Small intestine (tissue), 7 donors: ENCODE measurements at regions not wholly inside any gene's neighbourhood (a gene's known extent, or its start where the extent isn't known, plus 50 kb on each side); places are given as distances from the start of the nearest gene placed in this dataset.

Source experiments
- DNase-seq, 2 donors: peaks; one replicate each; pipeline versions ENCODE4 v3.0.0 to v3.0.0-alpha.2; 2013
- FAIRE-seq: peaks from 2 replicates; lab custom pipeline; 2012; peaks lifted over from hg19 to GRCh38; lab: Jason Lieb, UNC
- H3K27ac ChIP-seq, 3 donors: one replicate each; pipeline ENCODE4 v1.5.1; 2013; ENCODE audit warnings: low read length in 2 of 3, mild to moderate bottlenecking in 2 of 3, control low read depth in 1 of 3, inconsistent platforms in 1 of 3, low read depth in 1 of 3, moderate library complexity in 1 of 3
- H3K27me3 ChIP-seq, 3 donors: one replicate each; pipeline ENCODE4 v1.6.1; 2013; ENCODE audit warnings: low read length in 3 of 3, inconsistent platforms in 1 of 3; ENCODE audit not compliant: control insufficient read depth in 3 of 3, insufficient read depth in 3 of 3
- H3K36me3 ChIP-seq, 3 donors: one replicate each; pipeline ENCODE4 v1.6.1; 2013; ENCODE audit warnings: low read length in 3 of 3, inconsistent platforms in 1 of 3, low read depth in 1 of 3, mild to moderate bottlenecking in 1 of 3, moderate library complexity in 1 of 3; ENCODE audit not compliant: control insufficient read depth in 3 of 3, insufficient read depth in 2 of 3
- H3K4me1 ChIP-seq, 3 donors: one replicate each; pipeline ENCODE4 v1.6.1; 2013; ENCODE audit warnings: low read length in 2 of 3, inconsistent platforms in 1 of 3, low read depth in 1 of 3, mild to moderate bottlenecking in 1 of 3, moderate library complexity in 1 of 3; ENCODE audit not compliant: control insufficient read depth in 3 of 3, insufficient read depth in 2 of 3
- H3K4me3 ChIP-seq, 3 donors: one replicate each; pipeline ENCODE4 v1.5.1; 2013; ENCODE audit warnings: low read length in 3 of 3, control low read depth in 1 of 3, inconsistent platforms in 1 of 3, low read depth in 1 of 3, mild to moderate bottlenecking in 1 of 3, moderate library complexity in 1 of 3
- H3K9me3 ChIP-seq, 2 donors: one replicate each; pipeline ENCODE4 v1.6.1; 2013; ENCODE audit warnings: low read depth in 1 of 2, low read length in 1 of 2; ENCODE audit not compliant: control insufficient read depth in 2 of 2, insufficient read depth in 1 of 2
- WGBS, 3 donors: extraction: QIAGEN DNeasy Blood & Tissue Kit; methylation state at CpG; one replicate each; pipeline ENCODE4 v1.1.7; 2013; 5-methylcytosine and 5-hydroxymethylcytosine counted together
- donor health status: healthy with polysubstance abuse.
- donor health status: control.
- donor health status: control.
- donor health status: Bipolar disorder and iron deficiency.
- donor health status: healthy.

- Histone ChIP-seq H3K27me3 (no peaks in the 10 kb centered on the region), H3K36me3 (no peaks in the 10 kb centered on the region), H3K4me1 (no peaks in the 10 kb centered on the region), H3K27ac (no peak overlapping the region), H3K9me3 (no peaks in the 10 kb centered on the region), H3K4me3 (no peak overlapping the region)
- DNase-seq (no peak), FAIRE-seq (no peak)
- WGBS, 3 donors = 65 to 85% (median 67%) methylated on average over 3 of the region's 3 CpGs
Observed at GRCh38 chr13:53136554-53137215, 108.1 kb downstream of the OLFM4 start.

DNA sequence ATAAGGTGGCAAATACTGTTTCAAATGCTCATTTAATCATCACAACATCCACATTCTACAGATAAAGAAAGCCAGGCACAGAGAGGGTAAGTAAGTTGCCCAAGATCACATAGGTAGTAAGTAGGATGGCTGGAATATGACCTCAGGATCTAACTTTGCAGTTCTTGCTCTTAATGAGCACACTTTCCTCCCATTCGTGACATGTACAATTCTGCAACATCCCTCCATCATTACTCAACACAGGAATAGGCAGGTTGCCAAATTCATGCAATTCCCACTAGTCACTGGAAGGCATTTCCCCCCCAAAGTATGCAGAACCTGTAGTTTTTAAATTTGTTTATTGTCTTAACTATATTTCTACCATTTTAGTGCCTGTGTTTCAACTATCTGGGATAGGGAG is 109.2 kb downstream of the OLFM4 start:
- Histone ChIP-seq H3K36me3 (no peaks in the 10 kb centered on the region), H3K27me3 (no peaks in the 10 kb centered on the region), H3K4me3 (no peak overlapping the region), H3K4me1 (no peaks in the 10 kb centered on the region), H3K9me3 (no peaks in the 10 kb centered on the region), H3K27ac (no peak overlapping the region)
- DNase-seq (no peak), FAIRE-seq (no peak)
- 51 to 71% (median 63%) methylated on average over 1 of the region's 1 CpG for WGBS, 3 donors

GRCh38 chr13:53138376-53139036 is 109.9 kb downstream of the OLFM4 start:
- DNase-seq (no peak), FAIRE-seq (no peak)
- no peaks in the 10 kb centered on the region for H3K9me3 ChIP-seq
- H3K4me1 ChIP-seq = no peaks in the 10 kb centered on the region
- H3K27me3 ChIP-seq = no peaks in the 10 kb centered on the region
- 71 to 78% (median 78%) methylated on average over 14 of the region's 14 CpGs for WGBS, 3 donors
- H3K36me3 ChIP-seq = no peaks in the 10 kb centered on the region
- no peak overlapping the region for H3K4me3 ChIP-seq
- H3K27ac ChIP-seq = no peak overlapping the region

GRCh38 chr13:53141336-53141735 is 112.7 kb downstream of the OLFM4 start:
- WGBS, 3 donors = 68 to 78% (median 75%) methylated on average over 3 of the region's 3 CpGs
- no peak for FAIRE-seq
- Histone ChIP-seq H3K9me3 (no peaks in the 10 kb centered on the region), H3K4me3 (no peak overlapping the region), H3K27ac (no peak overlapping the region), H3K4me1 (no peaks in the 10 kb centered on the region), H3K36me3 (no peaks in the 10 kb centered on the region), H3K27me3 (no peaks in the 10 kb centered on the region)
- no peak for DNase-seq

- FAIRE-seq (no peak), DNase-seq (no peak)
- H3K9me3 ChIP-seq = no peaks in the 10 kb centered on the region
- no peaks in the 10 kb centered on the region for H3K36me3 ChIP-seq
- no peaks in the 10 kb centered on the region for H3K4me1 ChIP-seq
- no peaks in the 10 kb centered on the region for H3K27me3 ChIP-seq
- no peak overlapping the region for H3K4me3 ChIP-seq
- WGBS, 3 donors = 75 to 80% (median 75%) methylated on average over 5 of the region's 5 CpGs
- H3K27ac ChIP-seq = no peak overlapping the region
Observed at GRCh38 chr13:53142306-53142705, 113.7 kb downstream of the OLFM4 start.

DNA sequence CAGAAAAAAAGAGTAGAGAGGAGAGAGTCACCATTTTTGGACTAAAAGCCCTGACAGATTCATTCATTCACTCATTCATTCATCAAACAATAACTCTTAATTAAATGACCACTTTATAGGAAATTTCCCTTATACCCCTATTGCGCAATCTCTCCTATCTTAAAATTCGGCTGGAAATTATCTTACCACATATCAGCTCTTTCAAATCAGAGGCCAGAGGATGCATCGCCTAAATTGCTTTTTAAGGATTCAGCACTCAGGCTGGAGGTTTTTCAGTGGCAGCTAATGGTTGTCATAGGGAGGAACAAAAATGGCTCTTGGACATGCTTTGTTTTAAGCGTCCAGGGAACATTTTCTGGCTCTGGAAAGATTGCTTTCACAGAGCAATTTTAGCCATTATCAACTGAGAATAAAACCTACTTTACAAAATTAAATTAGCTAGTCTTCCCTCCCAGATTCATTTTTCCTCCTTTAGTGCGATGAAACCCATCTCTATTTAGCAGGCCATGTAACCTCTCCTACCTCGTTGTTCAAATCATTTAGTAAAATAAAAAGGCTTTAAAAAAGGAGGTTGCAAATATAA is 115.2 kb downstream of the OLFM4 start:
- Histone ChIP-seq H3K27me3 (no peaks in the 10 kb centered on the region), H3K27ac (no peak overlapping the region), H3K9me3 (no peaks in the 10 kb centered on the region), H3K4me1 (no peaks in the 10 kb centered on the region), H3K36me3 (no peaks in the 10 kb centered on the region), H3K4me3 (no peak overlapping the region)
- WGBS, 3 donors = 73 to 77% (median 76%) methylated on average over 6 of the region's 6 CpGs
- DNase-seq (no peak), FAIRE-seq (no peak)

DNA sequence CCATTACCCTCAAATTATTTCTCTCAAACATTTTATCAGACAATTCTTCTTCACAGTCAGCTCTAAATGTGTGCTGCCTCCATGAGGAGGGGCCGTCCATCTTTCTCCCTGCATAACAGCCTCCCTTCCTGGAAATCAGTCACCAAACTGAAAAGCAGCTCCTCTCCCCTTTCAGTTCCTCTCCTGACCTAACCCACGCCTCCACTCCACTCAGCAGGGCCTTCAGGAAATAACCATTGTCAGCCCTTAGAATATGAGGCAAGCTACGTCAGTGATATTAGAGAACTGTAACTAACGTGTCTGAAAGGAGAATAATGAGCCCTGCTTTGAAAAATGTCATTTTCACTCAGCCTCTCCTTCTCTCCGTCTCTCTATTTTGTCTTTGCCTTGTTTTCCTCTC is 116.2 kb downstream of the OLFM4 start:
- FAIRE-seq (no peak), DNase-seq (no peak)
- Histone ChIP-seq H3K4me1 (no peaks in the 10 kb centered on the region), H3K4me3 (no peak overlapping the region), H3K27ac (no peak overlapping the region), H3K27me3 (no peaks in the 10 kb centered on the region), H3K36me3 (no peaks in the 10 kb centered on the region), H3K9me3 (no peaks in the 10 kb centered on the region)
- 70 to 74% (median 72%) methylated on average over 5 of the region's 5 CpGs for WGBS, 3 donors

- 31 to 74% (median 49%) methylated on average over 5 of the region's 5 CpGs for WGBS, 3 donors
- H3K27me3 ChIP-seq = peaks cover 0 to 3% (median 2%) of the 10 kb centered on the region in 3 donors
- FAIRE-seq = no peak
- no peaks in the 10 kb centered on the region for H3K9me3 ChIP-seq
- DNase-seq = peak in 1 of 2 donors; percentile 77
- no peaks in the 10 kb centered on the region for H3K36me3 ChIP-seq
- no peaks in the 10 kb centered on the region for H3K4me1 ChIP-seq
- H3K27ac ChIP-seq = no peak overlapping the region
- H3K4me3 ChIP-seq = no peak overlapping the region
Observed at GRCh38 chr13:53150568-53150967, 122.0 kb downstream of the OLFM4 start.
